Bronchial epithelial cell (primary cell): ENCODE measurements at regions not wholly inside any gene's neighbourhood (a gene's known extent, or its start where the extent isn't known, plus 50 kb on each side); places are given as distances from the start of the nearest gene placed in this dataset.

Experiments used
- DNase-seq: peaks from one replicate; pipeline ENCODE4 v3.0.0-alpha.2; 2010; ENCODE audit warnings: low read depth
- FAIRE-seq: peaks from 2 replicates; lab custom pipeline; 2011; peaks lifted over from hg19 to GRCh38; lab: Jason Lieb, UNC
- H3K27me3 ChIP-seq: 2 replicates; pipeline ENCODE4 v1.5.1; 2011; ENCODE audit warnings: low read length; ENCODE audit not compliant: control insufficient read depth, insufficient read depth
- H3K36me3 ChIP-seq: 2 replicates; pipeline ENCODE4 v1.5.1; 2011; ENCODE audit warnings: low read length; ENCODE audit not compliant: control insufficient read depth, insufficient read depth
- H3K4me3 ChIP-seq: 2 replicates; pipeline ENCODE4 v1.5.1; 2011; ENCODE audit warnings: mild to moderate bottlenecking, low read depth, low read length, control low read depth
- TF ChIP-seq, protein P1 (sequence below): IDR thresholded peaks from 2 replicates; pipeline ENCODE4 v1.5.1; 2011; ENCODE audit warnings: mild to moderate bottlenecking, moderate library complexity, low read length, control low read depth, inconsistent platforms; ENCODE audit not compliant: insufficient read depth, severe bottlenecking

DNA sequence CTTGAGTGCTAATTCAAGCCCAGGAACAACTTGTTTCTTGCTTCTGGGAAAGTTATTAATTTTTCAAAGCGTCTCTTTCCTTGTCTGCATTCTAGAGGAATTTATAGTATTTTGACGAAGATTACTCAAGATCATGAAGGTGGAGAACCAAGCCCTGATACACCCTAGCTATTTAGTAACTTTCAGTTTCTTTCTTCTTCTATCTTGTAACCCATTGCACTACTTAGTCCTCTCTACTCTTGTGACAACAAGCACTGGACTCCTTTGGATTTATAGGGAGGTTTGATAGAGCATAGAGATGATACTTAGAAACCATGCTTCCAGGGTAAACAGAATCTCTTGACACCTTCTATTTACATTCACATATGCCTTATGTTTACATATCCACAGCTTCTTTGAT is 203.3 kb upstream of the GRM7 start:
- TF ChIP-seq, protein P1, sequence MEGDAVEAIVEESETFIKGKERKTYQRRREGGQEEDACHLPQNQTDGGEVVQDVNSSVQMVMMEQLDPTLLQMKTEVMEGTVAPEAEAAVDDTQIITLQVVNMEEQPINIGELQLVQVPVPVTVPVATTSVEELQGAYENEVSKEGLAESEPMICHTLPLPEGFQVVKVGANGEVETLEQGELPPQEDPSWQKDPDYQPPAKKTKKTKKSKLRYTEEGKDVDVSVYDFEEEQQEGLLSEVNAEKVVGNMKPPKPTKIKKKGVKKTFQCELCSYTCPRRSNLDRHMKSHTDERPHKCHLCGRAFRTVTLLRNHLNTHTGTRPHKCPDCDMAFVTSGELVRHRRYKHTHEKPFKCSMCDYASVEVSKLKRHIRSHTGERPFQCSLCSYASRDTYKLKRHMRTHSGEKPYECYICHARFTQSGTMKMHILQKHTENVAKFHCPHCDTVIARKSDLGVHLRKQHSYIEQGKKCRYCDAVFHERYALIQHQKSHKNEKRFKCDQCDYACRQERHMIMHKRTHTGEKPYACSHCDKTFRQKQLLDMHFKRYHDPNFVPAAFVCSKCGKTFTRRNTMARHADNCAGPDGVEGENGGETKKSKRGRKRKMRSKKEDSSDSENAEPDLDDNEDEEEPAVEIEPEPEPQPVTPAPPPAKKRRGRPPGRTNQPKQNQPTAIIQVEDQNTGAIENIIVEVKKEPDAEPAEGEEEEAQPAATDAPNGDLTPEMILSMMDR, result no peak
- FAIRE-seq, result no peak
- no peak overlapping the region for H3K4me3 ChIP-seq
- no peaks in the 10 kb centered on the region for H3K27me3 ChIP-seq
- DNase-seq, result no peak
- H3K36me3 ChIP-seq, result no peaks in the 10 kb centered on the region

GRCh38 chr3:6667354-6667753 is 193.6 kb upstream of the GRM7 start:
- no peak for FAIRE-seq

DNA sequence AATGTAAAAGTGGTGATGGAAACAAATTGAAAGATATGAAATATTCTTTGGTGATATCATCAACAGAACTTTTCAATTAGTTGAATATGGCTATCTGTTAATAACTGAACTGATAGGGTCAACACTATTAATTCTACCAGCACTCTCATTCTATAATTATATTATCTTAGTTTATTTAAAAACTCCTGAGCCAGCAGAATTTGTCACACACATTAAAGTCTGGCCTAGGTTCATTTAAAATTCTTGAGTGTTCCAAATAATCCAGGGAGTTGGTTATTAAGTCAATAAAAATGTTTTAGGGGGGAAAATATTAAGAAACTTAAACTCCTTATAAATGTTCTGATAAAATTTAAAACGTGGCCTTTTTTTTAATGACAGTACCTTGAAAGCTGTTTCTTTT is 189.6 kb upstream of the GRM7 start:
- no peak for DNase-seq
- Histone ChIP-seq H3K27me3 (no peaks in the 10 kb centered on the region), H3K36me3 (no peaks in the 10 kb centered on the region), H3K4me3 (no peak overlapping the region)
- FAIRE-seq, result no peak
- TF ChIP-seq, protein P1, result no peak

More at GRCh38 chr3:6667354-6667753, 193.6 kb upstream of the GRM7 start:
- no peak for DNase-seq
- H3K27me3 ChIP-seq, result no peaks in the 10 kb centered on the region
- H3K36me3 ChIP-seq, result no peaks in the 10 kb centered on the region
- TF ChIP-seq, protein P1, result no peak
- no peak overlapping the region for H3K4me3 ChIP-seq

- no peak for FAIRE-seq
- Histone ChIP-seq H3K36me3 (no peaks in the 10 kb centered on the region), H3K4me3 (no peak overlapping the region), H3K27me3 (no peaks in the 10 kb centered on the region)
- TF ChIP-seq, protein P1, result no peak
- DNase-seq, result no peak
Observed at GRCh38 chr3:6679510-6679909, 181.4 kb upstream of the GRM7 start.

GRCh38 chr3:6680119-6680806 is 180.7 kb upstream of the GRM7 start:
- DNase-seq (no peak), FAIRE-seq (no peak)
- Histone ChIP-seq H3K4me3 (no peak overlapping the region), H3K27me3 (no peaks in the 10 kb centered on the region), H3K36me3 (no peaks in the 10 kb centered on the region)
- TF ChIP-seq, protein P1, result no peak

DNA sequence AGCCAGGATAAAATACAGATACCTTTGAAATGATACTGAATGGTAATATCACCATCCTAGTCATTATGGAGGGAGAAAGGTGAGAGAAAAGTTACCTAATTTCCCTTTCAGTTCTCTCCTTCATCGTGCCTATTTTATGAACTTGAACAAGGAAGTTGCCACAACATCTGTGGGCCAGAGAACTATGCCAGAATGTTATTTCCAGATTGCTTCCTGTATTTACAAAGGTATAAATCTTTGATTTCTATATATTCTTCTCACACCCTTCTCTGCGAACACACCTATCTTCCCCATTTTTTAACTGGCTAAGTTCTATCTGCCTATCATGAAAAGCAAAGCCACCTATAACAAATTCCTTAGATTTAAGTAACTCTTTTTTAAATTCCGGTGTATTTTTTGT is 163.6 kb upstream of the GRM7 start:
- FAIRE-seq, result no peak
- Histone ChIP-seq H3K4me3 (no peak overlapping the region), H3K27me3 (no peaks in the 10 kb centered on the region), H3K36me3 (no peaks in the 10 kb centered on the region)
- TF ChIP-seq, protein P1, result no peak
- DNase-seq, result no peak
